Loucy (cell line): ENCODE measurements at regions not wholly inside any gene's neighbourhood (a gene's known extent, or its start where the extent isn't known, plus 50 kb on each side); places are given as distances from the start of the nearest gene placed in this dataset.

Experiments used
- EZH2phosphoT487 ChIP-seq: fragments of 200-600 bp; IDR thresholded peaks from 2 replicates; pipeline ENCODE4 v1.6.1; 2018; ENCODE audit warnings: antibody characterized with exemption, mild to moderate bottlenecking, moderate library complexity, borderline replicate concordance
- TF ChIP-seq, protein P1 (sequence below): fragments of 200-600 bp; sonication (generic); conservative IDR thresholded peaks from 2 replicates; pipeline ENCODE4 v1.5.1; 2014; ENCODE audit warnings: mild to moderate bottlenecking, antibody characterized with exemption, low read length

DNA sequence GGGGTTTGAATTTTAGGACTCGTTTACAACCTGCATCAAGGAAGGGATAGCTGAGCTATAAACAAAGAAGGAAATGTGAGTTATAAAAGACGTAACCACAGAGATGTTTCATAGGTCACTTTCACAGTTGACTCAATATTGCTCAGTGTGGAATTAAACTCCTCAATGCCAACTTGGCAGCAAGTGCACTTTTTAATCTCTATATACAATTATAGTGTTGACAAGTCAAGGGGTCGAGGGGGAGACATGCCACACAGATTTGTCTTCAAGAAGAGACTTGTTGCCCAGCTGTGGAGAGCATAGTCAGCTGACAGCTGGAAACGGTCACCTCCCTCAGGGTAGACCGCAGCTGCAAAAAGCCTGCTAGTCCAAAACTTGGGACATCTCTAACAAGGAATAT lies 163.4 kb upstream of the DMAC1 start:
- TF ChIP-seq, protein P1, sequence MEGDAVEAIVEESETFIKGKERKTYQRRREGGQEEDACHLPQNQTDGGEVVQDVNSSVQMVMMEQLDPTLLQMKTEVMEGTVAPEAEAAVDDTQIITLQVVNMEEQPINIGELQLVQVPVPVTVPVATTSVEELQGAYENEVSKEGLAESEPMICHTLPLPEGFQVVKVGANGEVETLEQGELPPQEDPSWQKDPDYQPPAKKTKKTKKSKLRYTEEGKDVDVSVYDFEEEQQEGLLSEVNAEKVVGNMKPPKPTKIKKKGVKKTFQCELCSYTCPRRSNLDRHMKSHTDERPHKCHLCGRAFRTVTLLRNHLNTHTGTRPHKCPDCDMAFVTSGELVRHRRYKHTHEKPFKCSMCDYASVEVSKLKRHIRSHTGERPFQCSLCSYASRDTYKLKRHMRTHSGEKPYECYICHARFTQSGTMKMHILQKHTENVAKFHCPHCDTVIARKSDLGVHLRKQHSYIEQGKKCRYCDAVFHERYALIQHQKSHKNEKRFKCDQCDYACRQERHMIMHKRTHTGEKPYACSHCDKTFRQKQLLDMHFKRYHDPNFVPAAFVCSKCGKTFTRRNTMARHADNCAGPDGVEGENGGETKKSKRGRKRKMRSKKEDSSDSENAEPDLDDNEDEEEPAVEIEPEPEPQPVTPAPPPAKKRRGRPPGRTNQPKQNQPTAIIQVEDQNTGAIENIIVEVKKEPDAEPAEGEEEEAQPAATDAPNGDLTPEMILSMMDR, result no peak
- no peak for TF ChIP-seq EZH2phosphoT487
